Panc1 (cell line): ENCODE measurements at regions not wholly inside any gene's neighbourhood (a gene's known extent, or its start where the extent isn't known, plus 50 kb on each side); places are given as distances from the start of the nearest gene placed in this dataset.
A peak's percentile ranks its signal among the peaks of the same experiment; 100 is the strongest.

Experiments
- ATAC-seq: fragments of 200-7000 bp; cut with Tn5 transposase; 2 replicates; pipeline ENCODE4 v1.9.1; 2020; ENCODE audit warnings: mild to moderate bottlenecking, moderate library complexity
- BruUV-seq: library from RNA; stranded (reverse); fragments of 400-500 nt; replicated peaks from 2 replicates; lab custom pipeline; 2021; lab: Mats Ljungman, UMichigan
- CTCF ChIA-PET: fragments of 300-600 bp; sonication (Branson Sonifier 250); formaldehyde crosslinking; loops from one replicate; lab custom pipeline; 2022; ENCODE audit warnings: antibody characterized with exemption; lab: Charles Lee
- POLR2A ChIA-PET: fragments of 300-600 bp; sonication (Branson Sonifier 250); formaldehyde crosslinking; loops from one replicate; lab custom pipeline; 2022; ENCODE audit warnings: antibody characterized with exemption; lab: Charles Lee
- DNase-seq: peaks from one replicate; pipeline ENCODE4 v3.0.0-alpha.2; 2010; ENCODE audit warnings: low read depth, low spot score
- H3K27ac ChIP-seq: 2 replicates; pipeline ENCODE4 v1.5.1; 2011; ENCODE audit warnings: mild to moderate bottlenecking, low read length, inconsistent platforms
- H3K27me3 ChIP-seq: fragments of 200-500 bp; sonication (Bioruptor generic); 2 replicates; pipeline ENCODE4 v1.6.0; 2014; ENCODE audit warnings: low read length, inconsistent platforms; ENCODE audit not compliant: control insufficient read depth, insufficient read depth
- H3K36me3 ChIP-seq: fragments of 200-500 bp; sonication (Bioruptor generic); 2 replicates; pipeline ENCODE4 v1.5.1; 2014; ENCODE audit warnings: inconsistent platforms, mild to moderate bottlenecking, low read length, moderate library complexity; ENCODE audit not compliant: control insufficient read depth, insufficient read depth
- H3K4me1 ChIP-seq: 2 replicates; pipeline ENCODE4 v1.5.1; 2011; ENCODE audit warnings: inconsistent platforms, mild to moderate bottlenecking, low read length, moderate library complexity; ENCODE audit not compliant: control insufficient read depth, insufficient read depth
- H3K4me3 ChIP-seq, 2 experiments: 2 replicates each; pipeline ENCODE4 v1.5.1; 2011 to 2012; ENCODE audit warnings: low read depth in 2 of 2, low read length in 2 of 2, mild to moderate bottlenecking in 2 of 2, inconsistent platforms in 1 of 2, moderate library complexity in 1 of 2
- H3K9me3 ChIP-seq: fragments of 200-500 bp; sonication (Bioruptor generic); 2 replicates; pipeline ENCODE4 v1.5.1; 2014; ENCODE audit warnings: low read depth, mild to moderate bottlenecking, inconsistent platforms, low read length, moderate library complexity; ENCODE audit not compliant: control insufficient read depth, insufficient read depth
- POLR2AphosphoS5 ChIP-seq: IDR thresholded peaks from 2 replicates; pipeline ENCODE4 v1.6.1; 2012; ENCODE audit warnings: mild to moderate bottlenecking, low read depth, low read length, moderate library complexity
- SIN3A ChIP-seq: IDR thresholded peaks from 2 replicates; pipeline ENCODE4 v1.6.1; 2012; ENCODE audit warnings: low read depth, mild to moderate bottlenecking, low read length, moderate library complexity, borderline replicate concordance; ENCODE audit not compliant: insufficient read depth
- TCF7L2 ChIP-seq: IDR thresholded peaks from 2 replicates; pipeline ENCODE4 v1.6.1; 2011; ENCODE audit warnings: mild to moderate bottlenecking, low read depth, low read length, inconsistent platforms
- in situ Hi-C: cut with HindIII; loops from 2 replicates; pipeline ENCODE4 v1.10.0; 2016; ENCODE audit warnings: low sequenced_read_pairs, low pct_unique_long_range_greater_than_20kb
- intact Hi-C: fragments of 100-400 bp; cut with micrococcal nuclease; formaldehyde crosslinking; loops from one replicate; pipeline ENCODE4 v1.10.0; 2022; ENCODE audit not compliant: unreplicated experiment
- TF ChIP-seq, protein P1 (sequence below), 2 experiments: IDR thresholded peaks; 2 replicates each; pipeline ENCODE4 v1.6.1; 2011 to 2012; ENCODE audit warnings: low read depth in 2 of 2, control low read depth in 1 of 2, low read length in 1 of 2, mild to moderate bottlenecking in 1 of 2, moderate library complexity in 1 of 2; ENCODE audit not compliant: insufficient read depth in 1 of 2
- TF ChIP-seq, protein P2 (sequence below): fragments of 450-650 bp; IDR thresholded peaks from 2 replicates; pipeline ENCODE4 v1.5.1; 2017; ENCODE audit warnings: mild to moderate bottlenecking

DNA sequence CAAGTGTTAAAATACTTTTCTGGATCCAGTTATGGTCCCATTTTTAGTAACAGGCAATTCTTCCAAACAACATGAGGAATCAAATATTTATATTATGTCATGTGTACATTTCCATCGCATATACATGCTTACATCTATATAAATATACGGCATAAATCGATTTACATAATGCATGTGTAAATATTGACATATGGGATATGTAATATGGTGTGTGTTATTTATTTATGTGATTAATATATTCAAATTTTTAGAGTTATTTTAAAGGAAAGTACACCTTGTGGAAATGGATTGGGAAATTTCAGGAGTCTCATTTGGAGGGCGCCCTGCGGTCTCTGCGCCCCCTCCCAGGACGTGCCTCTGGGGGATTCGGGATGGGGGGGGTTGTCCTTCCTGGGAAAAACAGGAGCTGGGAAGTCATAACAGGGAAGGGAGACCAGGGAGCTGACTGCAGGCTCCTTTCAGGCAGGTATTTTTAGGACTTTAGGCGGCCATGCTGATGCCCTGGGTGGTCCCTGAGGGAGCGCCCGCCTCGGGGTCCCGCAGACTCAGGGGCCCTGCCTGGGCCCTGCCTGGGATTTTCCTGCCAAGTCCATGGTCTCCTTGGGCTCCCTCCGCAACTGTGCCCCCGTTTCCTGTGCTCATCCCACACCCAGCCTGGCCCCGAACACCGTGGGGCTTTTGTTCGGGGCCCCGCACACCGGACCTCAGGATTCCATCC lies 82.7 kb upstream of the SFSWAP start:
- no peak for DNase-seq
- no peaks in the 10 kb centered on the region for H3K27me3 ChIP-seq

DNA sequence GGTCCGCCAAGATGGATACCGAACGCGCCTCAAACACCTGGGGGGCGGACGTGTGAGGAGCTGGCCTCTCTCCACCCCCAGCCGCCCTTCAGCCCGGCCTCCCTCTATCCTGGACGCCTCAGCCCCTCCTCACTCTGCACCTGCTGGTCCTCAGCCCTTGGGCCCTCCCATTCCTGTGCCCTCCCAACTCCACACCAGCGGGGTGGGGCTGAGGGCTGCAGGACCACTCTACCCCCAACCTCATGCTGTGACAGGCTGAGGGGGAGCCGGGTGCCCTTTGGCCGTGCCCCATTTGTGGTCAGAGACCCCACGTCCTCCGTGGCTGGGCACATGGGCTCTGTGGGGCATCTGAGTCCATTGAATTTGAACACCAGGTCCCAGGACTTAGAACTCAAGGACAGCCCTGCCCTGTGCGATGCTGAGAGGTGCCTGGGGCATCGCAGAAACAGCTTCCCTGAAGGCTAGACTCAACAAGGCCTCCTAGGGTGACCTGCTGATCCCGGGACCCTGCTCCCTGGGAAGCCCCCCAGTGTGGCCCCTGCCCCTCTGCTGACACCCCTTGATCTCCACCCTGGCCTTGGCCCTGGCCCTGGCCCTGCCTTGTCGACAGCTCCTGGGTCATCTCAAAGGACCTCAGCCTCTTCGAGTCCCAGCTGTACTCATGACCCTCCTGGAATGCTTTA lies 82.0 kb upstream of the SFSWAP start:
- ChIA-PET POLR2A (no interaction called here), CTCF (no interaction called here)
- H3K4me1 ChIP-seq, result no peaks in the 10 kb centered on the region
- no peak overlapping the region for H3K27ac ChIP-seq
- no peaks in the 10 kb centered on the region for H3K9me3 ChIP-seq
- DNase-seq, result no peak
- no peaks in the 10 kb centered on the region for H3K27me3 ChIP-seq
- in situ Hi-C loops, result no loop called here
- intact Hi-C loops, result no loop called here
- no peak overlapping the region for H3K4me3 ChIP-seq
- BruUV-seq, result no TSS peak
- ATAC-seq, result peak; percentile 61
- no peaks in the 10 kb centered on the region for H3K36me3 ChIP-seq
- TF ChIP-seq, protein P1, sequence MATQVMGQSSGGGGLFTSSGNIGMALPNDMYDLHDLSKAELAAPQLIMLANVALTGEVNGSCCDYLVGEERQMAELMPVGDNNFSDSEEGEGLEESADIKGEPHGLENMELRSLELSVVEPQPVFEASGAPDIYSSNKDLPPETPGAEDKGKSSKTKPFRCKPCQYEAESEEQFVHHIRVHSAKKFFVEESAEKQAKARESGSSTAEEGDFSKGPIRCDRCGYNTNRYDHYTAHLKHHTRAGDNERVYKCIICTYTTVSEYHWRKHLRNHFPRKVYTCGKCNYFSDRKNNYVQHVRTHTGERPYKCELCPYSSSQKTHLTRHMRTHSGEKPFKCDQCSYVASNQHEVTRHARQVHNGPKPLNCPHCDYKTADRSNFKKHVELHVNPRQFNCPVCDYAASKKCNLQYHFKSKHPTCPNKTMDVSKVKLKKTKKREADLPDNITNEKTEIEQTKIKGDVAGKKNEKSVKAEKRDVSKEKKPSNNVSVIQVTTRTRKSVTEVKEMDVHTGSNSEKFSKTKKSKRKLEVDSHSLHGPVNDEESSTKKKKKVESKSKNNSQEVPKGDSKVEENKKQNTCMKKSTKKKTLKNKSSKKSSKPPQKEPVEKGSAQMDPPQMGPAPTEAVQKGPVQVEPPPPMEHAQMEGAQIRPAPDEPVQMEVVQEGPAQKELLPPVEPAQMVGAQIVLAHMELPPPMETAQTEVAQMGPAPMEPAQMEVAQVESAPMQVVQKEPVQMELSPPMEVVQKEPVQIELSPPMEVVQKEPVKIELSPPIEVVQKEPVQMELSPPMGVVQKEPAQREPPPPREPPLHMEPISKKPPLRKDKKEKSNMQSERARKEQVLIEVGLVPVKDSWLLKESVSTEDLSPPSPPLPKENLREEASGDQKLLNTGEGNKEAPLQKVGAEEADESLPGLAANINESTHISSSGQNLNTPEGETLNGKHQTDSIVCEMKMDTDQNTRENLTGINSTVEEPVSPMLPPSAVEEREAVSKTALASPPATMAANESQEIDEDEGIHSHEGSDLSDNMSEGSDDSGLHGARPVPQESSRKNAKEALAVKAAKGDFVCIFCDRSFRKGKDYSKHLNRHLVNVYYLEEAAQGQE (IDR thresholded peaks at IDR 0.05; ENCODE audit: insufficient read depth in 1 of 2, low read depth in 2 of 2, low read length in 1 of 2), result no peak
- TF ChIP-seq, protein P2, sequence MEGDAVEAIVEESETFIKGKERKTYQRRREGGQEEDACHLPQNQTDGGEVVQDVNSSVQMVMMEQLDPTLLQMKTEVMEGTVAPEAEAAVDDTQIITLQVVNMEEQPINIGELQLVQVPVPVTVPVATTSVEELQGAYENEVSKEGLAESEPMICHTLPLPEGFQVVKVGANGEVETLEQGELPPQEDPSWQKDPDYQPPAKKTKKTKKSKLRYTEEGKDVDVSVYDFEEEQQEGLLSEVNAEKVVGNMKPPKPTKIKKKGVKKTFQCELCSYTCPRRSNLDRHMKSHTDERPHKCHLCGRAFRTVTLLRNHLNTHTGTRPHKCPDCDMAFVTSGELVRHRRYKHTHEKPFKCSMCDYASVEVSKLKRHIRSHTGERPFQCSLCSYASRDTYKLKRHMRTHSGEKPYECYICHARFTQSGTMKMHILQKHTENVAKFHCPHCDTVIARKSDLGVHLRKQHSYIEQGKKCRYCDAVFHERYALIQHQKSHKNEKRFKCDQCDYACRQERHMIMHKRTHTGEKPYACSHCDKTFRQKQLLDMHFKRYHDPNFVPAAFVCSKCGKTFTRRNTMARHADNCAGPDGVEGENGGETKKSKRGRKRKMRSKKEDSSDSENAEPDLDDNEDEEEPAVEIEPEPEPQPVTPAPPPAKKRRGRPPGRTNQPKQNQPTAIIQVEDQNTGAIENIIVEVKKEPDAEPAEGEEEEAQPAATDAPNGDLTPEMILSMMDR, result no peak
- TF ChIP-seq SIN3A (no peak), POLR2AphosphoS5 (no peak), TCF7L2 (no peak)

More for the DNA sequence above, 82.7 kb upstream of the SFSWAP start:
- no peaks in the 10 kb centered on the region for H3K9me3 ChIP-seq
- no peak overlapping the region for H3K4me3 ChIP-seq
- ATAC-seq, result no peak
- no peaks in the 10 kb centered on the region for H3K4me1 ChIP-seq
- no TSS peak for BruUV-seq
- in situ Hi-C loops (no loop called here), intact Hi-C loops (no loop called here)
- ChIA-PET CTCF (no interaction called here), POLR2A (no interaction called here)
- no peaks in the 10 kb centered on the region for H3K36me3 ChIP-seq
- no peak overlapping the region for H3K27ac ChIP-seq
- no peak for TF ChIP-seq TCF7L2
- TF ChIP-seq, protein P2, result no peak
- TF ChIP-seq POLR2AphosphoS5, result no peak
- TF ChIP-seq, protein P1 (IDR thresholded peaks at IDR 0.05; ENCODE audit: insufficient read depth in 1 of 2, low read depth in 2 of 2, low read length in 1 of 2), result no peak
- no peak for TF ChIP-seq SIN3A
